HG03025 (cell line): ENCODE measurements at regions not wholly inside any gene's neighbourhood (a gene's known extent, or its start where the extent isn't known, plus 50 kb on each side); places are given as distances from the start of the nearest gene placed in this dataset.
"Not testable (repeated sequence)": the region's sequence is repeated elsewhere in the genome, so short reads cannot be mapped to it uniquely, and the experiment has no call there.

Experiments
- ATAC-seq: cut with Tn5 transposase; IDR thresholded peaks from one replicate; pipeline ENCODE4 v1.9.1; 2021; ENCODE audit warnings: mild to moderate bottlenecking, moderate library complexity; ENCODE audit not compliant: unreplicated experiment, low FRiP score

DNA sequence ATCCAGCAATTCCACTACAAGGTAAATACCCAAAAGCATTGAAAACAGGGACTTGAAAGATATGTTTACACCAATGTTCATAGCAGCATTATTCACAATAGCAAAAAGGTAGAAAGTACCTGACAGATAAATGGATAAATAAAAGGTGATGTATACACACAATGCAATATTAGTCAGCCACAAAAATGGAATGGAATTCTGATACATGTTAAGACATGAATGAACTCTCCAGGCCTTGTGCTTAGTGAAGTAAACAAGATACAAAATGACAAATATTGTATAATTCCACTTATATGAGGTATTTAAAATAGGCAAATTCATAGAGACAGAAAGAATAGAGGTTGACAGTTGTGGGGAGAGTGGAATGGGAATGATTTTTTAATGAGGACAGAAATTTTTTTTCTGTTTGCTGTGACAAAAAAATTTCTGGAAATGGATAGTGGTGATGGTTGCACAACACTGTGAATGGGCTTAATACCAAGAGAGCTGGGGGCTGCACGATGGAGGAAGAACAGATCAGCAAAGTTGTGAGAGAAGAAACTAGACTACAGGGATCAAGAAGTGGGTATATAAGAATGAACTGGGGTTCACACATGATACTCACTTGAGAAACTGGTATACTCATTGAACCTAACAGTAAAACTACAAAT, 137.2 kb downstream of the MZT1 start:
- ATAC-seq, result no peak

DNA sequence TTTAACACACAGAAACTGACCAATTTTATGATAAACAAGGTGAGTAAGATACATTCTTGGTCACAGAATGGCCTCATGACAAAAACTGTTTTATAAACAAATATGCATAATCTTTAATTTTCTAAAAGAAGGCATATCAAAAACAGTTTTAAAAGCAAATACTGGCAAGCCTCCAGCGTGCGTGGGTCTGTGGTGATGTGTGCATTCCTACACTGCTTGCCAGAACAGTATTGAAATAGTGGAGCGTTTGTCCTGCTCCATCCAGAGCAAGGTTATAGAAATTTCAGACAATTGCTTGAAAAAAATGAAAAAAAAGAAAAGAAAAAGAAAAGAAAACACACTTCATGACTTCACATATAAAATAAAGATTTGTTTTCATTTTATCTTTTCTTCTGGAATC, 140.9 kb downstream of the MZT1 start:
- ATAC-seq, result no peak

DNA sequence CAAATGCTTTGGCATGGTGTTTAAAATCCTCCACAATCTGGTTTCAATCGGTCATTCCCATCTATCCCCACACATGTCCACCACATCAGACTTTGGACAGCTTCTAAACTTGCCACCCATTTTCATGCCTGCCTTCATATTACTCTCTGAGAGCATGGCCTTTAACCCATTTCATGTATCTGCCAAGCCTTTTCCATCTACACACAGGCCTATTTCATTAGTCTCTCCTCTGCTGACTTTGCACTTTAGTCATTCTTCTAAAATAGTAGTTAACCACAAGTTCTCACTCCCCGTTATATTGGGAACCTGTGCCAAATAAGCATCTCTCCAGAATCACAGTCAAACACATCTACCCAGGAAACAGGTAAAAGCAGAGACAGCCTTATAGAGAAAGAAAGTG, 142.2 kb downstream of the MZT1 start:
- no peak for ATAC-seq

DNA sequence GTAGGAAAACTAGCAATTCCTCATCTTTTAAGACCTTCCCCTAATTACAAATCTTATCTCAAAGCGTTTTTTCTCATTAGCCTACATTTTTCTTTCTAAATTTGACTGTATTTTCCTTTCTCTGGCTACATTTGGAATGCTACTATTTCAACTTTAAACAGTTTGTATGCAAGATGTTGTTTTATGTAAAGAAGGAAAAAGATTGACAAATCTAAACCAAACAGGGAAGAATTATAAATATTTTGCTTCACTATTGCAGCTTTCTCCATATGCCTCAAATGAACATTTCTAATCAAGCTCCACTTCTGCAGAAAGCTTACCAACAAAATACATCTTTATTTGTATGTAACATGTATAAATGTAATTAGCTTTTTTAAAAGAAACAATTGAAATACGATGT, 156.2 kb downstream of the MZT1 start:
- ATAC-seq, result no peak

DNA sequence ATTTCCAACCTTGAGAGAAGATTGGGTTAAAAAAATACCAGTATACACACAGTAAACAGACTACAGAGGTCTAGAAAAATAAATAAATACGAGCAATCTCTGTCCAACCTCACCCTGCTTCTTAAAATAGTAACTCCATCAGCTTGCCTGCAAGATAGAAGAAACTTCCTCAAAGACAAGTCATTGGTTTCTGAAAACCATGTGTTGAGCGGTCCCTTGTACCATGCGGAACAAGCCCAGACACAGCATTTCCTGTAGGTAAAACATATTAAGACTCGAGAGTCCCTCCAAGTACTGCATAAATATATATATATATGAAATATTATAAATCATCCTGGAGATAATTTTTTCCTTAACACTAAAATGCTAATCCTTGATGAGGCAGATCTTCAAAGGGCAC, 157.4 kb downstream of the MZT1 start:
- peak; percentile 70 for ATAC-seq

DNA sequence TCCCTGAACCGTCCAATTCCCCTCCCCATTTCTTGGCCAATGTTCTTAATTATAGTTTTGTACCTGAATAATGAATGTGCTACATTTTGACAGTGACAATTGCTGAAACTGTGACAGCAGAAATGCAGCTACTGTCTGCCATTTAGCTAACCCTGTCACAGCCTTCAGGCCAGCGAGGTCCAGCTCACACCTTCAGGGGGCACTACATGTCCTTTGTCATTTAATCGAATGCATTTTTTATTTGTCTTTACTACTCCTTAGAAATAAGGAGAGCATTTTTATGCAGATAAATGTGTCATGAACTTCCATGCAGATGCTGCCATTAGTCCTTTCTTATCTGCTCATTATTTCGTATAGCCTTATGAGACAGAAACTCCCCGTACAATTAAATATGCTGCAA, 159.9 kb downstream of the MZT1 start:
- ATAC-seq, result no peak

DNA sequence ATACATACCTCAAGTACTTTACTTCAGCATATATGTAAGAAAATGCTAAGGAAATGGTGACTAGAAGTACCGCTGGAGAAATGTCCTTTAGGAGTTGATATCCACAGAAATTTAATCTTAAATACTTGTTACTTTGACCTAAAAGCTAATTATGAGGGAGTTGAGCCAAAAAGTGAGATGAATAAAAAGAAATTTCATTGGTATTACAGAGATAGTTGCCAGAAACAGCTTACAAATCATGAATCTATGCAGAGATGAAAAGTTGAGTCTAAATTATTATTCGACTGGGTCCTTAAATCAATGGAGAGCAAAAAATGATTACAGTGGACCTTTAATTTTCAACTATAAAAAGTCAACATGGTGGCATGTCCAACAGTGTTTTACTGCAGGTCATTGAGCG, 160.9 kb downstream of the MZT1 start:
- no peak for ATAC-seq

DNA sequence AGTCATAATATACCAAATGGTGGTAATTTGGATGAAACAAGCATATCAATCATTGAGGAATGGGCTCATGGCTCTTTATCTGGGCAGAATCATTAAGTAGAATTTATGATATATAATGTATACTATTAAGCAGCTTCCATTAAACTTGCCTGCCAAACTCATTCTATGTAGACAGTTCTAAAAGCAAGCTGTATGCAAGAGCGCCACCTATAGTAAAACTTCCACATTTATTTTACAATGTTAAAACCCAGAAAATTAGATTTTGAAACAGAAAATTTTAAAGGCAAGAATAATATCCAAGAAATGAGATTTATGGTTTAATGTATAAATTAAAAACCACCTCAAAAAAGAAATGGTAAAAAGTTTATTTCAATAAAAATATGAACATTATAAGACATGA, 161.5 kb downstream of the MZT1 start:
- ATAC-seq, result no peak

DNA sequence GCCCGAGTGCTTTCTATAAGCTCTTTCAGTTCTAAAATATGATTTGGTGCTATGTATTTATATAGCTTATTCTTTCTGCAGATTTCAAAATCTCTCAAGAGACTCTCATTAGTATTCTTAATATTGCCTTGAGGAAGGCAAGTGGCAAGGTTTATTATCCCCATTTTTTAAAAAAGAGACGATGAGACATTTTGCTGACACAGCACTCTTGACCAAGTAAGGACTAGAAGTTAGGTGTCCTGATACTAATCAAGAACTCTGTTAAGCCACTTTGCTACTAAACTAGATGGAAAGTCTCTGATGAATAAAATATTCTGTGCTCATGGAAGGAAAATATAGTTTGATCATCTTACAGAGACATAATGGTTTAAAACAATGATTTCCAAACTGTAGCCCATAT, 164.7 kb downstream of the MZT1 start:
- no peak for ATAC-seq

DNA sequence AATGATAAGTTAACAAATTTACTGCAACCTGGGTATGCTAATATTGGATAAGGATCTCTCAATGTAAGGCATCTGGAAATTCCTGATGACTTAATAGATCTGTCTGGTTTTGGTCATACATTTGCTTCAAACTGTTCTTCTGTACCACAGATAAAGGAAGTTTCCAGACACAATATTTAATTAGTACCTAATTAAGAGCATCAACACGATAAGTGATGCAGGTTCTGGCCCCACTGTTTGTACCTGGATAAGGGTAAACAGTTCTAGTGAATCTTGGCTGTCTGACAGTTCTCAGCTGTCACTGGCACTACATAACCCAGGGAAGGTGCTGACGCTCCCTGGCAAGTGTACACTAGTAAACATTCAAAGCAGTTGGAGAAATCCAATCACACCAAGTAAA, 165.6 kb downstream of the MZT1 start:
- no peak for ATAC-seq

DNA sequence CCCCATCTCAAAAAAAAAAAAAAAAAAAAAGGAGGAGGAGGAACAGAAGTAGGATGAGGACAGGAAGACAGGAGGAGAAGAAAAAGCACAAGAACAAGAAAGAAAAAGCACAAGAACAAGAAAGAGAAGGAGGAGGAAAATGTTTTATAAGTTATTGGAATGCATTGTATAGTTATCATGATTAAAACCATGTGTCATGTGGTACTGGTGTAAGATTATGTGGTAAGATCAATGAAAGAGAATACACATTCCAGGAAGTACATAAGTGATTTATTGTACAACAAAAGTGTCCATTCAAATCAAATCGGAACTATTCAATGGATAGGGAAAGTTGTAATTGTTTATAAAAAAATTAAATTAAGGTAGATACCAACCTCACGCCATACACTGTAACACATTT, 167.7 kb downstream of the MZT1 start:
- ATAC-seq, result no peak

DNA sequence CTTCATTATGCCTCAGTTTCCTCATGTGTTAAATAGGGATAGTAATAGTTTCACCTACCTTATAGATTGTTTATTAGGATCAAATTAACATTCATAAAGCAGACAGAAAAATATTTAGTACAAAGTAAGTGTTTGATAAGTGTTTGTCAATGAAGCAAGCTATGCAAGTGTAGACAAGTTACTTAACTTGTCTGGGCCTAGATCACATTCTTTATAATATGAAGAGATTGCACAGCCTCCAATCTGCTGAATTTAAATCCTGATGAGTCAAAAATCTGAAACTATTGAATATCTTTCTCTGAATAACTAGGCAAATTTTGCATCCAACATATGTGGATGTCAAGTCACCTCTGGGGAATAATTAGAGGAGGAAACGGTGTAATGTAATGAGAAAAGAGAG, 170.5 kb downstream of the MZT1 start:
- no peak for ATAC-seq

DNA sequence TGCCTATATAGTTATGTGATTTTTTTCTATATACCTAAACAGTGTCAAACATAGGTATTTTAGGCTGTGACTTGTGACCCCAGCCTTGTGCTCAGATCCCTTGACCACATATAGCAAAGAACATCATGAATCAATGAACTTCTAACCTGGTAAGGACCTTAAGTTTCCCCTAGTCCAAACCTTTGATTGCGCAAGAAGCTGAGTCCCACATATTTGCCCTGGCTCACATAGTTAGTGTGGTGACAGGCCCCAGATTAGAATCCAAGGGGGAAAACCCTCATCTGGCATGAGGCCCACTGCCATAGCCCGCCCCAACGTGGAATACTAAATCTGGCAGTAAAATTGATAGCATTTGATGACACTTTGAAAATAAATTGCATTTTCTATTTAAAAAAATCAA, 171.8 kb downstream of the MZT1 start:
- no peak for ATAC-seq

DNA sequence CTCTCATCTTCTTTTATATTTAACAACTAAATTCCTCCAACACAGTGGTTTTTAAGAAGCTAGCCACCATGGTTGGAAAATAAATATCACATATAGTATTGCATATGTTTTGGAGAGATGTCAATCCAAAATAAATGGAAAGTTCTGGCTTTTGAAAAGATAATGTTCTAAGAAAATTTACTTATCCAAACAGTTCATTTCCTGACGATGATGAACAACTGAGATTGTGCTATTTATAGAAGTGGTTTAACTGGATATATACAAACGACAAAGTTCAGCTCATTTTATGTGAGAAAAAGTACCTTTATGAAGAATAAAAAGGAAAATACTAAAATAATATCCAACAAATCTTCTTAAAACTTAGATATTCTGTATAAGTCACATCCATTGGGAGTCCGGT, 174.7 kb downstream of the MZT1 start:
- no peak for ATAC-seq

DNA sequence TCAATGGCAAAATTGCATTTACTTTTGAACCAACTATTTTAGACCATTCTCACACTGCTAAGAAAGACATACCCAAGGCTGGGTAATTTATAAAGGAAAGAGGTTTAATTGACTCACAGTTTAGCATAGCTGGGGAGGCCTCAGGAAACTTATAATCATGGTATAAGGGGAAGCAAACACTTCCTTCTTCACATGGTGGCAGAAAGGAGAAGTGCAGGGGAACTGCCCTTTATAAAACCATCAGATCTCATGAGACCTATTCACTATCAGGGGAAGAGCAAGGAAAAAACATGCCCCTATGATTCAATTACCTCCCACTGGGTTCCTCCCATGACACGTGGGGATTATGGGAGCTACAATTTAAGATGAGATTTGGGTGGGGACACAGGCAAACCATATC, 181.5 kb downstream of the MZT1 start:
- not testable (repeated sequence) for ATAC-seq

DNA sequence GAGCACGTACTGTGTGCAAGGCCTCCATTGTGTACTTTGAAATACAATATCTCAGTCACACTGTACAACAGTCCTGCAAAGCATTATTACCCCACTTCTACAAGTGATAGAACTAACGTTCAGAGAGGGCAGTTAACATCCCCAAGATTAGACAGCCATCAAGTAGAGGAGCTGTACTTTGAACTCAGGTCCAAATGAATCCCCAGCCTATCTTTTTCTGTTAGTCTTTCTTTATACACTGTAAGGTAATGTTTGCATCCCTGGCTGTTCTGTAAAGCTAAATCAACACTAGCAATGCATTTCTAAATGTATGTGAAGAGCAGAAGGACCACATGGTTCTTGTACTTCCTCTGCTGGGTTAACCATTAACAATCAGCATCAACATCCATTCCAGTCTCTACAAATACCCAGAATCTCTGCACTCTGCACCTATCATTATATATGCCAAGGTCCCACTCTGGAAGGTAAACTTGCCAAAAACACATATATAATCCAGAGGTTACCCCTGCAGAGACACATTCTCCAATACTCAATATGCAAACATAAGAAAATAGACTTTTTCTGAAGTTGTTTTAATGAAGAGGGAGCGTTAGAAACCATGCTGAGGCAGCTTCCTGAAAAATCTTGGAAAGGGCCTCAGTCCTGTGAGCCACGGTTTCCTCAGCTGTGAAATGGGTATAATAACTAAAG, 182.3 kb downstream of the MZT1 start:
- no peak for ATAC-seq

DNA sequence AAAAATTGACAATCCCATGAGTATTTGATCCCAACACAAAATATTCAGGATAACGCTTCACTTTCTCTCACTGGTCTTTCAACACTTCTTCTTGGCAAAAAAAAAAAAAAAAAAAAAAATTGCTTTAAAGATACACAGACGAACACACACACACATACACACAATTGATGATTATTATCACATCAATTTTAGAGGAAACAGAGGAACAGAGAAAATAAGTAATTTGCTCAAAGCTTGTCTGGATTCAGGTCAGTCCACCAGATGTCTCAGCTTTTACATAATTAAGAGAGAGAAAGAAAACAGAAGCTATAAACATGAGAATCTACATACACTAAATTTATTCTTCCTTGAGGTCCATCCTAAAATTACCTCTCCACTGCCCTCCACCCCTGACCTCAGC, 183.4 kb downstream of the MZT1 start:
- ATAC-seq, result no peak

DNA sequence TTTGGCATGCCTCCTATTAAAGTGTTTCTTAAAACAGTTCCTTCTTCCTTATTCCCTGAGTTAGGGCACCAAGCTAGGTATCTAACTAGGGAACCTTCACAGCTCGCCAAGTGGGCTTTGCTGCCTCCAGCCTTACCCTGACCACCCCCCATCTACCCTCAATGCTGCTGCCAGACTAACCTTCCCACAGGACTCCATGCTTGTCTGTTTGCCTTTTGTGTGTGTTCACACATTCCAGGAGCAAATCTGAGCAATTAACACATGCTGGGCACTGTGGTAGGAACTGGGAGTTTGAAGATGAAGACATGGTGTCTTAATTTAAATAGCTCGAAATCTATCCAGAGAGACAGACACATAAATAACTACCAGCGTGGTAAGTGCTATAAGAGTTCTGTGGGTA, 185.2 kb downstream of the MZT1 start:
- no peak for ATAC-seq

DNA sequence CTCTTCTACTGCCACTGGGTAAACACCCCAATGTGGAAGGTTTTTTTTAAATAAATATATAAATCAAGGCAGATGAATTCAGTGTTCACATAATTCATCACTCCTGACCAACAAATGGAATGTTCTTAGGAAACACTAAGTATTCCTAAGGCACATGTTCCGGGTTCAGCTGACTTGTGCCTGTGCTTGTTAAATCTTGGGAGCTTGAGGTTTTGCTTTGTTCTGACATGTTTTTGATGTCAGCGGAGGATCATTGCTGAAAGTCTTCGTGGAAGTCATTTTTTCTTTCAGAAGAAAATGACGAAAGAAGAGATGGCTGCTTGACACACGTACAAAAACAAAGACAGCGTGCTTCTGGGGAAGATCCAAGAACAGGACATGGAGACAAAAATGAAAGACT, 185.8 kb downstream of the MZT1 start:
- ATAC-seq, result no peak

DNA sequence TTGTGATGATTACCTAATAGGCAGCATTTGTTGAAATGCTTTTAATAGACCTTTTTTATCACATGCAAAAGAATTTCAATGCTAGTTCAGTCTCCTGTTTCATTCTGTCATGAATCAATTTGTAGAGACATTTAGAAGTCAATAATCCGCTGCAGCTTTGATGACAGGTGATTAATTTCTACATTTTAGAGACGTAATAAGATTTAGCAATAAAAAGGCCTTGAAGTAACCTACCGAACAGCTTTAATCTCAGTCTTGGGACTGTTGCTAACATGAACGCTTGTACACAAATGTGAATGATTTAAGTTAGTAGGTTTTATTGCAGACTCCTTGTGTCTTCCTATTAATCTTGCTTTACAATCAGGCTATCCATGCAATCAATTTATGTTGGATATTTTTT, 186.5 kb downstream of the MZT1 start:
- no peak for ATAC-seq

DNA sequence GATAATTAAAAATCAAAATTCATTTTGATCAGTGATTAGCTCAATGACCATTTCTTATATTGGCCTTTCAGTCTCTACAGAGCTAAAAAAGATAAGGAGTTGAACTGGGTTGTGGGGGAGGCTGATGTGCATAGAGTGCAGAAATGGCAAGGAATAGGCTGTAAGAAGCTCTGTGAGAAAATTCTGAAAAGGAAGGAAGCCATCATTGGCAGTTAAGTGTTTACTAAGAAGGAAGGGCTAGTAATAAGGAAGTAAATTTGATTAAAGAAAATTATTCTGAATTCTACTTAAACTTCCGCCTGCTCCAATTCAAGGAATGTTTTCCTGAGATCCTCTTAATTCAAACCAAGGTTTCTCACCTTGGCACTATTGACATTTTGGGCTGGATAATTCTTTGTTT, 187.5 kb downstream of the MZT1 start:
- no peak for ATAC-seq

DNA sequence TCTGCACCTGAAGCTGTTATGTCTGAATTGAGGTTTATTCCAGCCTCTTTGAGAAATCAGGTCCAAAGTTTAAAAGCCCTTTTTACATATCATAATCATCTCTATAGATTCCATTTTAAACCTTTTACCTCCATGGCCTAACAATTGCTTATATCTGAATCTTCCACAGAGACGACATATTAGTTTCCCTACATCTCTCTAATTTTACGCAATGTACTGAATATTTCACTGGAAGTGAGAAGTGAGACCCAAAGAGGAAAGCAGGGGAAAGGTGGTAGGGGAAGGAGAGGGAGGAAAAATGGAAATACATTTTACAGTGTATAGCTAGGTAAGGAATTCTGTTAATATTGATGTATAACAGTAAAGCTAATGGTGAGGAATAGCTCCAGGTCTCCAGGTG, 189.6 kb downstream of the MZT1 start:
- no peak for ATAC-seq

DNA sequence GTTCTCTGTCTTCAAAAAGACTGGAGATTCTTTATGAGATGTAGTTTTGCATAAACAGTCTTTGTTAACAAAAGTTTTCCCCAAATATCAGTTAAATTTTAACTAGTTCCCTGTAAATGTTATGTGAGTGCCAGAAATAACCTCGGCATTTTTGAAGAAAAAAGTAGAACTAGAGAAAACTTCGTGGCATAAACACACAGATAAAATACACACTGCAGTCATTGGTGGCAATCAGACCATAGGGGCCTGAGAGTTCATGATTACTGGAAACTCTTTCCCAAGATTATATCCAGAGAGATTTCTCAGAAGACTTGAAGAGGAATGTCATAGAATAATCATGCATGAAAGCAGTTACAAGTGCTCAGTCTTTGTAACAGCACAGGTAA, 190.0 kb downstream of the MZT1 start:
- no peak for ATAC-seq
